Epithelial cell of esophagus (primary cell): ENCODE measurements at regions not wholly inside any gene's neighbourhood (a gene's known extent, or its start where the extent isn't known, plus 50 kb on each side); places are given as distances from the start of the nearest gene placed in this dataset.
A peak's percentile ranks its signal among the peaks of the same experiment; 100 is the strongest.

Experiments
- DNase-seq: peaks from one replicate; pipeline ENCODE4 v3.0.0; 2010; ENCODE audit warnings: low read depth
- H3K4me3 ChIP-seq: 2 replicates; pipeline ENCODE4 v1.5.1; 2011; ENCODE audit warnings: mild to moderate bottlenecking, low read length, control low read depth
- TF ChIP-seq, protein P1 (sequence below): IDR thresholded peaks from 2 replicates; pipeline ENCODE4 v1.5.1; 2011; ENCODE audit warnings: low read depth, mild to moderate bottlenecking, low read length, control low read depth, inconsistent platforms; ENCODE audit not compliant: insufficient read depth; ENCODE audit errors: missing control alignments

DNA sequence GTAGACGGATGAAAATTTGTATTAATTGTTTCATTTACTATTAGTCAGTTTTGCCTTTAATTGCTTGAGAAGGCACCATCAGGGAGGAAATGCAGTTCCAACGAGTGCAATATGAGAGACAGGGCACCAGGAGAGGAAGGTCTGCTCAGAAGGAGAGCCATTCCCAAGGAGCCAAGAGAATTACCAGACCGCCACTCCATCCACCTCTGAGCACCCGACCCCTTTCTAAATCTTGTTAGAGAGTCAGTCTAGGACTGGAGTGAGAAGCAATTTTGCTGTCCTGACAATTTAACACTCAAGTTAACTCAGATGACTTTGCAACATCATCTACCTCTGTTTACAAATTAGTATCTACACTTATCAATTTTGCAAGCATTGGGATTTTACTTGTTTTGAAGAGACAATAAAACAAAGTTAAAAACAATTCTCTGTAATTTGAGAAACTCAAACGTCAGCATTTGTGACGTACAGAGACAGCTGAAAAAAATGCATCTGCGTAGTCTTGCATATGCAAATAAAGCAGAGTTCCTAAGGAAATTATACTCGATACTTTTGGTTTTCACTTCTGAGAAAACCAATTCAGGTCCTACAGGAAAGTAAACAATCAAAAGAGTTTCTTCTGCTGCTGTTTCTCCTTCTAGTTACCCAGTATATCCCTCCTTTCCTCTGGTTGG is 1704.7 kb upstream of the TENM3 start:
- H3K4me3 ChIP-seq = no peak overlapping the region
- TF ChIP-seq, protein P1, sequence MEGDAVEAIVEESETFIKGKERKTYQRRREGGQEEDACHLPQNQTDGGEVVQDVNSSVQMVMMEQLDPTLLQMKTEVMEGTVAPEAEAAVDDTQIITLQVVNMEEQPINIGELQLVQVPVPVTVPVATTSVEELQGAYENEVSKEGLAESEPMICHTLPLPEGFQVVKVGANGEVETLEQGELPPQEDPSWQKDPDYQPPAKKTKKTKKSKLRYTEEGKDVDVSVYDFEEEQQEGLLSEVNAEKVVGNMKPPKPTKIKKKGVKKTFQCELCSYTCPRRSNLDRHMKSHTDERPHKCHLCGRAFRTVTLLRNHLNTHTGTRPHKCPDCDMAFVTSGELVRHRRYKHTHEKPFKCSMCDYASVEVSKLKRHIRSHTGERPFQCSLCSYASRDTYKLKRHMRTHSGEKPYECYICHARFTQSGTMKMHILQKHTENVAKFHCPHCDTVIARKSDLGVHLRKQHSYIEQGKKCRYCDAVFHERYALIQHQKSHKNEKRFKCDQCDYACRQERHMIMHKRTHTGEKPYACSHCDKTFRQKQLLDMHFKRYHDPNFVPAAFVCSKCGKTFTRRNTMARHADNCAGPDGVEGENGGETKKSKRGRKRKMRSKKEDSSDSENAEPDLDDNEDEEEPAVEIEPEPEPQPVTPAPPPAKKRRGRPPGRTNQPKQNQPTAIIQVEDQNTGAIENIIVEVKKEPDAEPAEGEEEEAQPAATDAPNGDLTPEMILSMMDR = no peak
- no peak for DNase-seq

DNA sequence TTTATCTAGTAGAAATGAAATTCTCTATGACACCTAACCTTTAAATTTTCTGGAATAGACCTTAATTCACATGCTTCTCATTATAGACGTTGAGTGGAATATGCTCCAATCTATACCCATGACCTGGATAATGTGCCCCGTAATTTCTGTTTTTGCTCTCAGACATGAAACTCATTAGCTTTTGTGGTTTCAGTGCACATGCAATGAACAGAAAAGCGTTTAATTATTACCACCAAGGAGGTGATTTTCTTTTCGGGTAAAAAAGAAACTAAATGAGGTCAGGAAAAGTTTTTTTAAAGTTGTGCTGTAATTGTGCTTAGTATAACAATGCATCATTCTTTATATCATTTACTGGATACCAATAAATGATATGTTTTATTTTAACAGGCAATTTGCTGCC is 1703.9 kb upstream of the TENM3 start:
- TF ChIP-seq, protein P1 = no peak
- no peak overlapping the region for H3K4me3 ChIP-seq
- DNase-seq = no peak

DNA sequence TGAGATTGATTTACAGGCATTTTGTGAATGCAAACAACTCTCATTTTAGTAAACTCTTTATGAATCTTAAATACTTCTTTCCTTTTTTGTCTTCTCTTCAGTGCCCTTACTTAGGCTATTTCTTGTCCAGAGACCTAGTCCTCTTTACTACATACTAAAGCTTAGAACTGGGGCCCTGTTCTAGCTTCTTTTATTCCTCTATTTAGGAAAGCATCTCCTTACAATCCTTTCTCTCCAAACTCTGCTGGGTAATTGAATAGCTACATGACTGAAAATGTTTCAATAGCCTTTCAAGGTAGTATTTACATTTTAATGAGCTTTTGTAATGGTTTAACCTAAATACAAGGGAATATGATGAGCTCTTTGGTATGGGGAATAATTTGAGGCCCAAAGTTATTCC is 1701.5 kb upstream of the TENM3 start:
- TF ChIP-seq, protein P1 = no peak
- no peak overlapping the region for H3K4me3 ChIP-seq
- no peak for DNase-seq

DNA sequence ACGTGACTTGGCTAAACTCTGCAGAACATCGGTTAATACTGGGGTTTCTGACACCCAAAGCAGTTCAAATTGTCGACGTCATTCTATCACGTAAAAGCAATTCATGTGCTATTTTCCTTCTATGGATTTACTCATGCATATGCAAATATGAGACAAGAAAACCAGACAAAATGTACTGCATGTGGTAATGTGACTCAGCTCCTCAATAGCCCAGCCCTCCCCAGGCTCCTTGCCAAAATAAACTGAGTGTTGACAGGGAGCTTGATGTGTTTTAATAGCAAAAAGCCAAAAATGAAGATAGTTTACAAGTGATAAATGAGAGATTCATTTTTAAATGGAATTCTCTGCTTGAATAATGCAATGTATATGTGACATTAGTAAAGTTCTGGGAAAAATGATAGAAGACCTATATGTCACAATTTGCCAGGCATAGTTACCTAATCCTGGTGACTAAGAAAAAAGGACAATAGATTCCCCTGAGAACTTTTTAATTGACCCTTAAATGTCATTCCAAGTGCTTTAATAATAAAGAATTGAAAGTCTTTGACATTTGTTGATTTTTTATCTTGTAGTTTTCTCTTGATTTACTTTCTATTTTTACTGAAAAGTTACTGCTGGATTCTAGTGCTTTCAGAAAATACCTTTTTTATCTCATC is 1700.6 kb upstream of the TENM3 start:
- DNase-seq = peak; percentile 75
- H3K4me3 ChIP-seq = no peak overlapping the region
- TF ChIP-seq, protein P1 = no peak

DNA sequence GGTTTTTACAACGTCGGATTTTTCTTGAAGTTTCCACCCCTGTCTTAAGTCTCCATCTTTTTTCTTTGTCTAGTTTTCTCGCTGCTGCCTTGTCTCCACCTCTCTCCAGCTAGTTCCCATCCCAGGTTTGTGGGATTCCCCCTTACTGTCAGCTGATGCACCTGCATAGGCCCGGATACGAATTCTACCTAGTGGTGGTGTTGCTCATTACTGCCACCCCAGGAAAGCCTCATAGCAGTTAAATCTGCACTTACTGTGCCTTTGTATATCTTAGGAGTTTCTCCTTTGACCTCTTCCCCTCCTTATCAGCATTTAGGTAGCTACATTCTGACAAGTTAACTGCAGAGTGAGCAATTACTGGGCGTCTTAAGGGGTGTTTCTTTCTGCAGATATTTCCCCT is 1693.1 kb upstream of the TENM3 start:
- DNase-seq = no peak
- TF ChIP-seq, protein P1 = no peak
- H3K4me3 ChIP-seq = no peak overlapping the region

DNA sequence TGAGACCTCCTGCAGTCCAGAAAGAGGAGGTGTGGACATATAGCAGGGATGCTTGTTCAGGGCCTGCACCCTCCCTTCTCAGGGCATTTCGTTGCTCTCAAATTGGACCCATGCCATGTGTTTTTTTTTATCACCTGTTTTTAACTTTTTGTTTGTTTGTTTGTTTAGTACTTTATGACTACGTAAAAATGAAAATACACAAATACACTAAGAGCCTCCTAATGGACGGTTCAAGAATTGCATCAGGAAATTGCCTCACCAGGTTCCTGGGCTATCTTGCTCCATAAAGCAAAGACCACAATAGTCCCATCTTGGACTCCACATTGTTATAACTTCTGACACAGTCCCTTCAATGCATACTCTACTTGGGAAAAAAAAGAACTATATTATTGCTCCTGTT is 1685.9 kb upstream of the TENM3 start:
- H3K4me3 ChIP-seq = no peak overlapping the region
- DNase-seq = peak; percentile 18
- TF ChIP-seq, protein P1 = peak; percentile 37

DNA sequence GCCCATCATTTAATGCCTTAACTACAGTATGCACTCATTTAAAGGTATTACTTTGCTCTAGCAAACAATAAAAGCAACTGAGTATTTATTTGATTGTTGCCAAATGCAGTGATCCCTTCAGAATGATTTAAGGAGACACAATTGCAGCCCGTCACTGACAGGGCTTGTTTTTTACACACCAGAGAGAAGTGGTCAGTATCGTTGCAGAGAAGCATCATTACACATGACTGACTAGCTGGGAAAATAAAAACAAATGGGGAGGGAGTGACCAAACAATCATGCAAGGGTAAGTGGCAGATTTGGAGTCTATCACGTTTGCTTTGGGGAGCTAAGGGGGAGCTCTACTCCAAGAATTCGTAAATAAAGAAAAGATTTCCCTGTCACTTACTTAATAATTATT is 1685.3 kb upstream of the TENM3 start:
- H3K4me3 ChIP-seq = no peak overlapping the region
- TF ChIP-seq, protein P1 = no peak
- DNase-seq = no peak
